Breast epithelium (tissue), 3 donors: ENCODE measurements at regions not wholly inside any gene's neighbourhood (a gene's known extent, or its start where the extent isn't known, plus 50 kb on each side); places are given as distances from the start of the nearest gene placed in this dataset.

ENCODE experiments used
- POLR2AphosphoS5 ChIP-seq, 3 donors: sonication (generic); formaldehyde crosslinking; IDR thresholded peaks; one replicate each; pipeline ENCODE4 v1.6.1; 2017; ENCODE audit warnings: antibody characterized with exemption in 3 of 3
- TF ChIP-seq, protein P1 (sequence below), 3 donors: fragments of 450-650 bp; IDR thresholded peaks; one replicate each; pipeline ENCODE4 v1.5.1; 2016 to 2017; ENCODE audit warnings: antibody characterized with exemption in 3 of 3, mild to moderate bottlenecking in 3 of 3, moderate library complexity in 3 of 3

- TF ChIP-seq, protein P1, sequence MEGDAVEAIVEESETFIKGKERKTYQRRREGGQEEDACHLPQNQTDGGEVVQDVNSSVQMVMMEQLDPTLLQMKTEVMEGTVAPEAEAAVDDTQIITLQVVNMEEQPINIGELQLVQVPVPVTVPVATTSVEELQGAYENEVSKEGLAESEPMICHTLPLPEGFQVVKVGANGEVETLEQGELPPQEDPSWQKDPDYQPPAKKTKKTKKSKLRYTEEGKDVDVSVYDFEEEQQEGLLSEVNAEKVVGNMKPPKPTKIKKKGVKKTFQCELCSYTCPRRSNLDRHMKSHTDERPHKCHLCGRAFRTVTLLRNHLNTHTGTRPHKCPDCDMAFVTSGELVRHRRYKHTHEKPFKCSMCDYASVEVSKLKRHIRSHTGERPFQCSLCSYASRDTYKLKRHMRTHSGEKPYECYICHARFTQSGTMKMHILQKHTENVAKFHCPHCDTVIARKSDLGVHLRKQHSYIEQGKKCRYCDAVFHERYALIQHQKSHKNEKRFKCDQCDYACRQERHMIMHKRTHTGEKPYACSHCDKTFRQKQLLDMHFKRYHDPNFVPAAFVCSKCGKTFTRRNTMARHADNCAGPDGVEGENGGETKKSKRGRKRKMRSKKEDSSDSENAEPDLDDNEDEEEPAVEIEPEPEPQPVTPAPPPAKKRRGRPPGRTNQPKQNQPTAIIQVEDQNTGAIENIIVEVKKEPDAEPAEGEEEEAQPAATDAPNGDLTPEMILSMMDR (IDR thresholded peaks at IDR 0.05) = no peak
- TF ChIP-seq POLR2AphosphoS5 (IDR thresholded peaks at IDR 0.05) = no peak
Measured at GRCh38 chr10:121102706-121103105, 251.5 kb downstream of the WDR11 start.
